DOHH2 (cell line): ENCODE measurements at regions not wholly inside any gene's neighbourhood (a gene's known extent, or its start where the extent isn't known, plus 50 kb on each side); places are given as distances from the start of the nearest gene placed in this dataset.

ENCODE experiments used
- CTCF ChIP-seq: fragments of 200-600 bp; sonication (generic); IDR thresholded peaks from one replicate; pipeline ENCODE4 v1.5.1; 2014; ENCODE audit warnings: antibody characterized with exemption, mild to moderate bottlenecking, low read depth, low read length; ENCODE audit not compliant: poor library complexity, severe bottlenecking
- EZH2phosphoT487 ChIP-seq: fragments of 200-600 bp; sonication (generic); IDR thresholded peaks from 2 replicates; pipeline ENCODE4 v1.6.1; 2017; ENCODE audit warnings: borderline replicate concordance, mild to moderate bottlenecking, antibody characterized with exemption, low read length, moderate library complexity, mixed read lengths

- TF ChIP-seq CTCF (no peak), EZH2phosphoT487 (no peak)
These were observed 288.0 kb upstream of the TMTC4 start for GRCh38 chr13:100962585-100962984.
